CD4-positive, alpha-beta T cell treated with Interleukin-17A for 4 hours (primary cell): ENCODE measurements at regions not wholly inside any gene's neighbourhood (a gene's known extent, or its start where the extent isn't known, plus 50 kb on each side); places are given as distances from the start of the nearest gene placed in this dataset.
"Not testable (repeated sequence)": the region's sequence is repeated elsewhere in the genome, so short reads cannot be mapped to it uniquely, and the experiment has no call there.

Source experiments
- DNase-seq: peaks from one replicate; pipeline ENCODE4 v3.0.0-alpha.2; 2020; ENCODE audit warnings: mixed read lengths

DNA sequence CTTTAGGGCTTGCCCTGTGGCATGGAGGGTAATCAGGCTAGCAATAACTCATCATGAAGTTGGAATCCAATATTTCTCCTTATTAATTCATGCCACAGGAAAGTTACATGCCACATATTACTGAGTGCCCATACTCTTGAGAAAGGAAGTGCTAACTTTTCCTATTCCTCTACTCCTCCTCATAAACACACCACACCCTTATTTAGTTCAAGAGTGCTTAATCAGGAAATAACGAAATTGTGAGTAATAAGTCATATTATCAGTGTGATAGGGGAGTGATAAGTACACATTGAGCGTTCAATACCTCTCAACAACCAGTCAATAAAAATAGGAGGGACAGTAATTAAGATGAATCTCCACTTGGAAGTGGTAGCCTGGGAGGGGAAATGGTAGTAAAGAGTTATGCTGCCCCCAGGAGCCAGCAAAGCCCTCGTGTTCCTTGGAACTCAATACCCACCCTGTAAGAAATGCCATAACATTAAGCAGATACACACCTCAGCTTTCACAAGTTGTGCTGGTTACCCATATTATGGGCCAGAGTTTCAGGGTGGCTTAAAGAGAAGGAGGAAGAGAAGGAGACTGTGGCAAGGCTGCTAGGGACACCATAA lies 410.0 kb upstream of the NR3C2 start:
- DNase-seq: no peak

DNA sequence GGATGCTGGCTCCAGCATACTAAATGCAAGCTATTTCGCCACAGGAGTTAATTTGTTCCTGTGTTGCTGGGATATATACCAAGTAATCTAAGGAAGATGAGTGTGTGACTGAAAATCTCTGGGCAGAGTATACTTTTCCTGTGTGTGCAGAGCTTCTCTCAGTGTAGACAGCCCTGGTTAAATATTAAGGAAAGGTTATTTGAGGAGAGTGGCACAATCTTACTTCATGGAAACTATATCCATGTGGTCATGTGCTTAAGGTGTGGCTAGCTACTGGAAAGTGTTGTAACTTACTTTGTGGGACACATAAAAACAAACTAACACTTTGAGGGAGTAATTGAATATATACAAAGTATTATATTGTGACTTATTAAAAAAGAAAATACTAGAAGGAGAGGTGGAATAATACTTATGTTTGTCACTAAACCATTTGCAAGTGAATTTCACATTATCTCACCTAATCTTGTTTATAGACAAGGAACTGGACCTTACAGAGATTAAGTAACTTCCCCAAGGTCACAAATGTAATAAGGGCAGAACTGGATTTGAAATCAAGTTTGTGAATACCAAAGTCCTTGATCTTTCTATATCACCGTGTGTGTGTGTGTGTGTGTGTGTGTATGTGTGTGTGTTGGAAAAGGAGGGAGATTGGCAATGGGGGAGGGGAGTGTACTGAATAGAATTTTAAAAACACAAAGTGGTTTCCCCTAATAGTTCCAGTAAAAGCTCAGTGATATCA lies 408.2 kb upstream of the NR3C2 start:
- DNase-seq: no peak

DNA sequence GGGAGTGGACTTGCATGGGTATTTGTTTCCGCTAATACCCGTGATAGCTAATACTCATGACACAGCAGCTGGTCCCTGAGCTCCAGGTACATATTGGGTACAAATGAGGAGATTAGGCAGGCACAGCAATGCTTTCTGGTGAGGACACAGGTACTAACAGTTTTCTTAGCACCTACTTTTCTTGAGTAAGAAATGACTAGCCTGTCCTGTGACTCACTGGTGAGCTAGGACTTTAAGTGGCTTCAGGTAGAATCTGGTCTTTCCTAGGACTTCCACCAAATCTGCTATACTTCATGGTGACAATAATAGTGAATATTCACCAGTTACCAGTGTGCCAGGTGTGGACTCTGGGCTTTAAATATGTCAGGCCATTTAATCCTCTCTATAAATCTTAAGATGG lies 407.4 kb upstream of the NR3C2 start:
- DNase-seq: no peak

DNA sequence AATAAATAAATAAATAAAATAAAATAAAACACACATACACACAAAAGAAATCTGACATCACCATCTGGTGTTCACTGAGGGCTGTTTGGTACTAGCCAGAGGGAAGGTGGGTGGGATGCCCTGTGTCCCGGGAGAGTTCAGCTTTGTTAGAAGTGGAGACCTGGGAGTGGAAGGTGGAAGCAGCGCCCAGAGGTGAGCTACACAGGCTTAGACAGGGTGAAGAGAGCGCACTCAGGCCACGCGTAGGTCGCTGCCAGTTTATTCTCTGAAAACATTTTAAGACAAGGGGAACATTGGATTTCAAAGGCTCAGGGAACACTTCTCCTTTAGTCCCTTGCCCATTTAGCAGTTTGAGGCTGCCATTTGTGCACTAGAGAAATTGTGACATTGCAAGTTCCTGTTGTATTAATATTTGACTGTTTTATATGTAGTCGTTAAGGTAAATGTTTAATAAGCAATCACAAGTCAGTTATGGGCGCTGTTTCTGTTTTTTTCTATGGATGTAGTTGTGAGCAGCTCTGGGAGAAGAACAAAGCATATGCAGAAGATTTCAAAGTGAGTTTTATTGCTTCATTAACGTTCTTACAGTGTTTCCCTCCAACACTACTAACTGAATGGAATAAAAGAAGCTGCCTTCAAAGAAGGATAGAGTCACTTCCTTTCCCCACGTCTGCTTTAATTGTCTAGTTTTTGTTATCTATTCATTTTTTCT lies 405.5 kb upstream of the NR3C2 start:
- DNase-seq: no peak

DNA sequence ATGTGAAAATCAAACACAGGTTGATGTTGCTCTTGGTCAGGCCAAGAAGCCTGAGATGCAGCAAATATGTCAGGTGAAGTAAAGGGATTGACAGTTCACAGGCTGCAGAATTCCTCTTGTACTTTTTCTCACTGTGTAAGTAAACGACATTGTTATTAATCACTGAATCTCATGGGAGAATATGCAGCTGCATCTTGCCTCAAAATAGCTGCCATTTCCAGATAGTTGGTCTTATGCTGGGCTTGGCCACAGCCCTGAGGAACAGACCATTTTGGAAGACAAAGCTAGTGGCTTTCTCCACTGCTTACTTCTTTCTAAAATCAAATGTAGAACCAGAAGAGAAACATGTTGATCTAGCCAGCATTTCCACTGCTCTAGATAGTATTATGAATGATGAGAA lies 403.4 kb upstream of the NR3C2 start:
- DNase-seq: no peak

DNA sequence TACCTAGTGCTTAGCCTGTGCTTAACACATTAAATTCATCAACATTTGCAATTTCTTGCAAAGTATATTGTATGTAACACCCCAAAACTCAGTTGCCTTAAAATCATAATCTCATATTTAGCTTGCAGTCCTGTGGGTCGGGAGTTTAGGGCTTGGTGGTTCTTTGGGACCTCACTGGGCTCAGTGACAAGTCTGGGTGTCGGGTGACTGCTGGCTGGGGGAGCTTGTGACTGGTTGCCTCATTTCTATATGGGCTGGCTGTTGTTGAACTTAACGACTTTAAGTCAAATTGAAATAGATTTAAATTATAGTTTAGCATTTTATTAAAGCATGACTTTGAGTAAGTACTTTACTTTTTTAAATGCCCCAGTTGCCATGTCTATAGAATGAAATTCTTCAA lies 401.4 kb upstream of the NR3C2 start:
- DNase-seq: no peak

DNA sequence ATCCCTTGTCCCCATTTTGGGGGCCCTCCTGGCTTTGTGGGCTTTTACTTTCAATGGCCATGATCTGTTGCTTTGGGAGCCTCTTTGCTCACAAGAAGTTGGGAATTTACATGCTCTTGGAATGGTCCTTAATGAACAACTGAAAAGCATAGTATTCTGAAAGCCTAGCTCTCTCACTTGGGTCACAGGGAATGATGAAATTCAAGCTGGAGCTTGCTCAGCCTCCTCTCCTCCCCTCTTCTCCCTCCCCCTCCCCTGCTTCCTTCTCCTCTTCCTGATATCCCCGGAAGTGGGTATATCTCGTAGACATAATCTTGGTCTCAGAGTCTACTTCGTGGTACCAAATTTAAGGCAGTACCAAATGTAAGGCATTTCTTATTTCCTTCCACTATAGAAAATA lies 400.6 kb upstream of the NR3C2 start:
- no peak for DNase-seq

DNA sequence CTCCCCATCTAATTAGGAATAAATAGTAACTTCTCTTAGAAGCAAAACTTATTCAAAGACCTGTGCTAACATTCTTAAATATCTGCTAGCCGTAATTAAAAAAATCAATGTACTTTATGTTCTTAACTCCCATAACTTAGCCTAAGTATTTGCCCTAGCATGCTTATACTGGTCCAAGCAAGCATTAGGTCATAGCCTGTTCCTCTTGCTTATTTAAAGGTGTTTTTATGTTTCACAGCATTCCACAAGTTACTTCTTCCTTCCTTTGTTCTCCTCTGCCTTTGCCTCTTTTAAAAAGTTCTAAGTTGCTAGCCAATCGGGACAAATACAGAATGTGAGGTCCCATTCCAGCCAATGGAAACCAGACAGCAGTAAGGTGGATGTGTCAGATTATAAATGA lies 395.4 kb upstream of the NR3C2 start:
- not testable (repeated sequence) for DNase-seq

DNA sequence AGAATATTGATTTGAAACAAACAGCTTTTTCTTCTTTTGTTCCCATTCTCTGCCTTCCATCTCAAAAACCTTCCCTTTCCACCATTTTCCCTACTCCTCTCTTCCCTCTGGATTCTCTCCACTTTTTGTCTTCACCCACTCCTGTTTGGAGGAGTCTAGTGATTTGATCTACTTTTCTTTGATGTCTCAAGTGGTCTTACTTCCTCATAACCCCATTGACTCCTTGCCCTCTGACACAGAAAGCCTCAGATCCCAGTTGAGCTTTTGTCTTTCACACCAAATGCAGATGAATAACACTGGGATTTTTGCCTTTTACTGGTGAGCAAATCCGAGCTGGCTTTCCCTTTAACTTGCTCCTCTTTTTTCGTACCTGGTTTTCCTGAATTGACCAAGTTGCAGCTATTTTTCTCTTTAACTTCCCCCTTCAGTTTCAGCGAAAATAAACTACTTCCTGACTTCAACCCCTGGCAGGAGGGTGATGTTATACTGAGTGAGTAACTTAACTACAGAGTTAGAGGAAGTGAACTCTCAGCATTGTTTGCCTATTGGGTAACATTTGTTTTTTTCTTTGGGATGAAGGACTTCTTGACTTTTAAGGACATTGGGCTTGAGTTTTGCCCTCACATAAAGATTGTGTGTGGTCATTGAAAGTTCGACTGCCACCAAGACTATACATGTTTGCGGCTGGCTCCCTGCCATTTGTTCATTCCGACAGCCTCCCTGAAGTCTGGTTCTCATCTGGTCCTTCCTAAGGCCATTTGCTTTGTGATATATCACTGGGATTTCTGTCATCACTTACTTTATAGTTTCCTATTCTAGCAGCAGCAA lies 392.8 kb upstream of the NR3C2 start:
- no peak for DNase-seq

DNA sequence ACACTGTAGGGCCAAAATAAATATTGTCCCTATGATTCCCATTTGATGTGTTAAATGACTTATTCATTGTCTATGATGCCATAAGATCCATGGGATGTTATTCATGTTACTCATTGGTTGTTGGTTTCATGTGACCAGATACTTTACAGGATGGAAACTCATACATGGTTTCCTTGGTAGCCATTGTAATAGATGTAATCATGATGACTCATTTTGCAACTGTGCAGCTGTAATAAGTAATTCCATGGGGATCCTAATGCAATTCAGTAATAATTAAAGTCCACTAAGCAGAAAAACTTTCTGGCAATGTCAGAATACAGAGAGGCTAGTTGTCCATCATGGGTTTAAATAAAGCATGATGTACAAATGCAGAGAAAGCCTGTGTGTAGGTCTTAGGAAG lies 389.7 kb upstream of the NR3C2 start:
- DNase-seq: no peak

DNA sequence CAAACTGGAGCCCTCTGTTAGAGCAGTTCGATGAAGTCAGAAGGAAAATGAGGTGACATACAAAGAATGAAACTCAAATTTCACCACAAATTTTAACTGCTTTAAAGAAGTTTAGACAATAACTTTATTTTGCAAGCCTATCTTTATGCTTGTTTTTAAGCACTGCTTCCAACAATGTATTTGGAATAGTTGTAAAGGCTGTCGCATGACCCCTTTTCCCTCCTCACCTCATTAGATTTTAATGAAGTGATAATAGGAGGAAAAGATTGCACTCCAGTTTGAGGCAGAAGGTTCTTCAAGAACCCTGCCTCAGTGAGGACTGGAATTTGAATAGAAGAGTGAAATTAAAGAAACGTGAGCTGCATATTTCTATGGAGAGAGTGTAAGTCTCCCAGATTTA lies 386.1 kb upstream of the NR3C2 start:
- DNase-seq: no peak

DNA sequence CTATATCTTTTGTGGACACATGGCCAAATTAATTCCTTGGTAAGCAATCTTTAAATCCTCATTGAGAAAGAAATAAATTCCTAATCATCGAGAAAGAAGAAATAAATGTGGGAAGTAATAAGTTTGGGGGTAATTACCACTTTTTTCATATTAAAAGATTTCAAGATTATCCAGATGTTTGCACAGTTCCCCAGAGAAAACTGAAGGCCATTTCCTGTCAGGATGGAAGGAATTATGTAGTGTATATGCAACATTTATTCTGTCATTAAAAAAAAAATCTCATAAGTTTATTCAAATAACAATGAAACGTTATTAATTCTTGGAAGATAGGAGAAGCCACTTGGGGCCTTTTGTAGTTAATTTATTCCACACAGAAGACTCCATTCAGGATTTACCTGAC lies 385.6 kb upstream of the NR3C2 start:
- DNase-seq: no peak

DNA sequence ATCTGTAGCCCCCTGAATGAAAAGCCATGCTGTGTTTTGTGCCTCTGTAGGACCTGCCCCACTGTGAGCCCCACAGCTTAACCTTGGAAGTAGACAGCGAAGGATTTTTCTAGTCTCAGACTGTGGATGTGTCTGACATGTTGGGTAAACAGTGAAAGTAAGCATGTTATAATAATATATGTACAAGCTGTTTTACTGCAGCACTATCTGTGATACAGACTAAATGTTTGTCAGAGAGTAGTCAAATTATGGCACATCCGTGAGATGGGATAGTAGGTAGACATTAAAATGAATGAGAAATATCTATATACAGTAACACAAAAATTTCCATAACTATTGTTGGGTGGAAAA lies 381.2 kb upstream of the NR3C2 start:
- no peak for DNase-seq

DNA sequence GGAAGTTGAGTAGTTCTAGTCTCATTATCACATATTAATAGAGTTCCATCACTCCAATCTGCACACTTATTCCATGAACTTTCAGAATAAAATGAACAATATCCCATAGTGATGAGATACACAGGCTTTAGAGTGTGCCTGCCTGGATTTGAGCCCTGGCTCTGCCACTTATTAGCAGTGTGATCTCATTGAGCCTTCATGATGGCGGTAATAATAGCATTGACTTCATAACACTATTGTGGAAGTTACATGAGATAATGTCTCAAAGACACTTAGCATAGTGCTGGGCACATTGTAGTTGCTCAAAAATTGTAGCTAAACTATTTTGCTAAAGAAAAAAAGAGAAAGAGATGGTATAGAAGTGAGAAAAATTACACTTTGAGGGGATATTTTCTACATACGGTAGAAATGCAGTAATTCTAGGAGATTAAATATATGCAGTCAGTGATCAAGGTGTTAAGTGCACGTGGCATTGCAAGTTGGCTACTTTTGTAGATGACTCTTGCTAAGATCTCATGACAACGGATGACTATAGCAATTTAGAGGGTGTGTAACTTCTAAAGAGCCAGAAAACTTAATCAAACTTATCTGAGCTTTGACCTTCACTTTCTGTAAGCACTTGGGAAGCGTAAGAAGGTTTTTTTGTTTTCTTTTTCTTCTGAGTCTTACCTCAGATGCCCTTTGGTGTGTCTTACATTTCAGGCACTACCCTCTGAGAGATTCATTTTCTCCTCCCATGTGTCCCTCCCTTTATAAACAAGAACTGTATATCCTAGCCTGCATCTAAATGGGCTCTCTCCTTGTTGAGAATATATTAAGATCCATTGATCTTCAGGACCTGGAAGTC lies 380.6 kb upstream of the NR3C2 start:
- no peak for DNase-seq

DNA sequence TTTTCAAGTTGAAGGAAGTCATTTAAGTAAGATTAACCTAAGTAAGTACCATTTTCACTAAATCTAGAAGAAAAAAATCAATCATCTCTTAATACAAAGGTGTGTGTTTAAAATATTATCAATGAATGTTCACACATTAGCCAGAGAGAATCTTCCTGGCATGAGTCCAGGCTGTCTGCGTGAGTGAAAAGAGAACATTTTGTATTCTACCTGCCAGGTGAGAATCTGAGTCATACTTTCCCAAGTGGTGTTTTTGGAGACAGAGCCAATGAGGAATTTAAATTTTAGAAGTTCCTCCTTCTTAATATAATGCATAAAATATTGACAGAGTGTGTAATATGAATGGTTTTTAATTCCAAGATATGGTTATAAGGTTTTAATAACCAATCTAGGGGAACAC lies 371.8 kb upstream of the NR3C2 start:
- DNase-seq: no peak

DNA sequence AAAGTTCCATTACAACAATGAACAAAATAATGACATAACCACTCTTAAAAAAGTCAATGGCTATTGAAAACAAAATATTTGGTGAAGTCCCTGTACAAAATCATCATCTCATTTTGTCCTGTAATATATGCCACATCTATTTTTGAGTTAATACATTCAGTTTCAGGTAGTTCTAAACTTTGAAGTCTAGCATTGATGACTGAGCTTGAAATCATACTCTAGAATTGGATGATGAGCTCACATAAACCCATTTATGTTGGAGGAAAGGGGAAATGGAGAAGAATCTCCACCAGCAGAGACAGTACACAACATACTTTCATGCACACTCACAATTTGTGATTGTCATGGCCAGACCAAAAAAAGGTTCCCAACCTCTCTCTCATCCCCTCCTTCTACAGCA lies 371.1 kb upstream of the NR3C2 start:
- DNase-seq: no peak

DNA sequence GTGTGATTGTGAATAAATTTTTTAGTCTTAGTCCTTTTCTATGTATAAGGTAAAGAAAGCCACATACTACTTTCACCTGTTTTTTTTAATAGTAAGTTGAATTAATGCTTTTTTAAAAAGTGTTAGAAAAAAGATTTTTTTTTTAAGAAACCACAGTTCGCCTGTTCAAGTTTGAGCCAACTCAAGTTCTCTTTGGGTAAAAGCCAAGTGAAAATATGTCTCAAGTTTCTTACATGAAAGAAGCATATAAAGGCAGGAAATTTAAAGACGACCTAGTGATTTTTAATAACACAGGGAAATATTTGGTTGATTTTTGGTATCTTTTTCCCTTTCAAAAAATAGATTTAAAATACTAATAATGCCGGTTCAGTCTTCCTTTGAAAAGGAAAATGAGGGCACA lies 369.9 kb upstream of the NR3C2 start:
- DNase-seq: no peak

DNA sequence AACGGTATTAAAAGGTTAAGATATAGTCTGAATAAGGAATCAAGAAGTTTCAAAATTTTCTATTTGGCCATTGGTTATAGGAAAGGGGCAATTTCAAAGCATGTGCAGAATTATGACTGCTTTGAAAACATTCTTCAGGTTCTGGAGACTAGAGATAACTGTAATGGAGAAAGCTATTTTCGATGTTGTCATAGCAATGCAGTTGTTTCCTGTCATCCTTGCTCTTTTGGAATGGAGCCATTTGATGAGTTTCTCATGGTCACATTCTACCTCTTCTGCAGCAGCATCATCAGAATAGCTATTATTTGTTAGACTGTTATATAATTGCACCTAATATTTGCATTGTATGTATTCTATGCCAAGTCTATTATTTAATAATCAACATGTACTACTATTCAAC lies 368.2 kb upstream of the NR3C2 start:
- DNase-seq: no peak

DNA sequence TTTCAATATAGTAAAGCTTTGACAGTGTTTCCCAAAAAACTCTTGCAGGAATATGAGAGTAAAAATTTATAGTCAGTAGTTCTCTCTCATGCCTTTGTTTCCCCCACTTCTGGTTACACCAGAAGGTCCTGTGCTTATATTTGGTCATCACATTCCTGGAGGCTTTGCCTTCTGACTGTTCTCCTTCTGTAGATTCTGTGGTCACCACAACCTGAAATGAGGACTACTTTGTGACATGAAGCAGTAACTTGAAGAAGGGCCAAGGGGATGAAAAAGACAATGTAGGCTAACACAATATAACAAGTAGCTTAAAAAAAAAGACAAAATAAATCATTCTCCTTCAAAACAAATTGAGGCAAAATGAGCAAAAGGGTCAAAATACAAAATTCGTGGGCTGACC lies 366.2 kb upstream of the NR3C2 start:
- no peak for DNase-seq

DNA sequence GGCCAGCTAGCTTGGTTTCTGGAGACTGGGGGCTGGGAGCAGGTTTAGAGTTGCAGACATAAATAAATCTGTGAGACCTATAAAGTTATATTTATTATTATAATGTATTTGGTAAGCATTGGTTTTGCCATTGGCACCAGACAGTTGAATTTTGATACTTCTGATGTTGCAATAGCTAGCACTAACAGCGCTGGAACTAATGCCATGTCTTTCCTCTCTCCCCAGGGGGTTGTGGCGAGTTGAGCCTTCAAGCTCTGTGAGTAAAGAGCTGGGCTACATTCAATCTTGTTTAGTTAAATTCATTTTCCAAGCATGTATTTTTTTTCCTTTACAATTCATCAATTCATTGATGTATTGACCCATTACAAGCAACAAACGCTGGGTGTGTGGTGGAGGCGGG lies 358.7 kb upstream of the NR3C2 start:
- DNase-seq: no peak

DNA sequence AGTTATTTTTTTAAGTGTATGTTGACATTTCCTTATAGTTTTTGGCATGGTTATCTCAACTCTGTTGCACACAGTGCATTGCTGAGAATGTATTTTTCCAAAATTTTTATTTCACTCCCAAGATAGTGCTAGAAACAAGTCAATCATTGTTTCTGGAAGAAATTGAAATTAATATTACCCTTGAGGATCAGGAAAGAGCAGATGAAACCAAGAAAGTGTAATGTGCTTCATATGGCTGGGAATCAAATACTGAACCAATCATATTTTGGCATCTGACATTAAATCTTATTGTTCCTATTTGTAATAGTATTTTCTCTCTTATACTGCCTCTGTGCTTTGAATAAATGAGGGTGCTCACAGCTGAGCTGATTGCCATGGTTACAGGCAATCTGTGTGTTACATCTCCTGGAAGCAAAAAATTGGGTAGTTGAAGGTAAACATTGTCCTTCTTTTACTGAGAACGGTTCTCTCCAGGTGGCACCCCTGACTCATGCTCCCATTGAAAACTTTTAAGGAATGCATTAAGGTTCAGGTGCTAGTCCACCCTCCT lies 358.2 kb upstream of the NR3C2 start:
- DNase-seq: no peak

DNA sequence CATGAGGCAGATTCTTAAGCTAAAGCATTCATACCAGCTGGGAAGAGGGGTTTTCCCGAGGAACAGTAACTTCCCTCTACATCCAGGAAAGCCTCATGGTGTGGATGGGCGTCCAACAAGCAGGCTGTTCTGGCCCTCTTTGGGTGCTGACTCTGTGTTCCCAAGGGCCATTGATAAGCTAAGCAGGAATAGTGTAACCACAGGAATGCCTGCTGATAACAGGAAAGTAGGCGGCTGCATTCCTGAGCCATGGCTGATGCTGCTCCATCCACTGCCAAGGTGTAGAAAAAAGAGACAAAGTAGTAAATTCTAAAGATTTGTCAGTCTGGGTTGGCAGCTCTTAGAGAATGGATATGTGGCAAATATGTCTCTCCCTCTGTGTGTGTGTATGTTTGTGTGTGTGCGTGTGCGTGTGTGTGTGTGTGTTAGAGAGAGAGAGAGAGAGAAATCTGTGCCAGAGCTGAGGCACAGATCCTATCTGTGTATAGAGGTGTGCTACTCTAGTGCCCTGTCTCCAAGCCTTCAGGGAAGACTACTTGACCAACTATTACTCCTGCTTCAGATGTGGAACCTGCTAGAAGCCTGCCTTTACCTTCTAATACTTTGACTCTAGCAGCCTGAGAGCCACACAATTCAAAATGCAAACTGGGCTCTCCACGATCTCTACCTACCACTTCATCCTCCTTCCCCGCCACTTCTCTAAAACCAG lies 353.1 kb upstream of the NR3C2 start:
- no peak for DNase-seq
